RKO (cell line): ENCODE measurements at regions not wholly inside any gene's neighbourhood (a gene's known extent, or its start where the extent isn't known, plus 50 kb on each side); places are given as distances from the start of the nearest gene placed in this dataset.

Experiments used
- DNase-seq: peaks from one replicate; pipeline ENCODE4 v3.0.0-alpha.2; 2016; ENCODE audit warnings: low spot score

- DNase-seq, result no peak
Measured at GRCh38 chr2:226274143-226274542, 525.5 kb downstream of the IRS1 start.

GRCh38 chr2:226273440-226273839, 526.2 kb downstream of the IRS1 start:
- no peak for DNase-seq

GRCh38 chr2:226272435-226272834, 527.2 kb downstream of the IRS1 start:
- no peak for DNase-seq

- DNase-seq, result no peak
Measured at GRCh38 chr2:226270285-226271058, 529.1 kb downstream of the IRS1 start.

GRCh38 chr2:226267516-226268289, 531.9 kb downstream of the IRS1 start:
- DNase-seq, result no peak

- no peak for DNase-seq
Measured at GRCh38 chr2:226256709-226257376, 542.8 kb downstream of the IRS1 start.

GRCh38 chr2:226256237-226256636, 543.4 kb downstream of the IRS1 start:
- DNase-seq, result no peak

GRCh38 chr2:226251661-226252060, 548.0 kb downstream of the IRS1 start:
- no peak for DNase-seq

- DNase-seq, result no peak
Measured at GRCh38 chr2:226247289-226248275, 552.0 kb downstream of the IRS1 start.

- no peak for DNase-seq
Measured at GRCh38 chr2:226234187-226234586, 565.4 kb downstream of the IRS1 start.

GRCh38 chr2:226233388-226233787, 566.2 kb downstream of the IRS1 start:
- no peak for DNase-seq

GRCh38 chr2:226228080-226228479, 571.5 kb downstream of the IRS1 start:
- DNase-seq, result no peak

- no peak for DNase-seq
Measured at GRCh38 chr2:226227341-226227740, 572.3 kb downstream of the IRS1 start.

- DNase-seq, result no peak
Measured at GRCh38 chr2:226223704-226224103, 575.9 kb downstream of the IRS1 start.

- DNase-seq, result no peak
Measured at GRCh38 chr2:226220511-226220910, 579.1 kb downstream of the IRS1 start.

- no peak for DNase-seq
Measured at GRCh38 chr2:226217191-226217590, 582.4 kb downstream of the IRS1 start.

GRCh38 chr2:226216575-226216974, 583.0 kb downstream of the IRS1 start:
- no peak for DNase-seq

- peak; percentile 39 for DNase-seq
Measured at GRCh38 chr2:226215902-226216503, 583.6 kb downstream of the IRS1 start.

GRCh38 chr2:226213717-226214116, 585.9 kb downstream of the IRS1 start:
- DNase-seq, result no peak

GRCh38 chr2:226211439-226211838, 588.2 kb downstream of the IRS1 start:
- no peak for DNase-seq

GRCh38 chr2:226208726-226209125, 590.9 kb downstream of the IRS1 start:
- no peak for DNase-seq
